GM19035 (cell line): ENCODE measurements at regions not wholly inside any gene's neighbourhood (a gene's known extent, or its start where the extent isn't known, plus 50 kb on each side); places are given as distances from the start of the nearest gene placed in this dataset.
A peak's percentile ranks its signal among the peaks of the same experiment; 100 is the strongest.
"Not testable (repeated sequence)": the region's sequence is repeated elsewhere in the genome, so short reads cannot be mapped to it uniquely, and the experiment has no call there.

Experiments
- ATAC-seq: cut with Tn5 transposase; IDR thresholded peaks from one replicate; pipeline ENCODE4 v1.9.1; 2021; ENCODE audit not compliant: unreplicated experiment

- no peak for ATAC-seq
Observed at GRCh38 chr14:53231171-53231570, 78.0 kb upstream of the DDHD1 start.

GRCh38 chr14:53228966-53229365 is 75.8 kb upstream of the DDHD1 start:
- ATAC-seq = no peak

GRCh38 chr14:53227154-53227718 is 74.1 kb upstream of the DDHD1 start:
- no peak for ATAC-seq

GRCh38 chr14:53226553-53226952 is 73.4 kb upstream of the DDHD1 start:
- no peak for ATAC-seq

GRCh38 chr14:53220914-53221313 is 67.8 kb upstream of the DDHD1 start:
- no peak for ATAC-seq

GRCh38 chr14:53218161-53218560 is 65.0 kb upstream of the DDHD1 start:
- no peak for ATAC-seq

GRCh38 chr14:53217316-53217994 is 64.3 kb upstream of the DDHD1 start:
- ATAC-seq = peak; percentile 99

- ATAC-seq = not testable (repeated sequence)
Observed at GRCh38 chr14:53216955-53217315, 63.8 kb upstream of the DDHD1 start.

- ATAC-seq = not testable (repeated sequence)
Observed at GRCh38 chr14:53216478-53216877, 63.4 kb upstream of the DDHD1 start.

GRCh38 chr14:53215101-53215500 is 62.0 kb upstream of the DDHD1 start:
- ATAC-seq = no peak

GRCh38 chr14:53214384-53214783 is 61.3 kb upstream of the DDHD1 start:
- ATAC-seq = no peak

GRCh38 chr14:53213761-53214160 is 60.6 kb upstream of the DDHD1 start:
- ATAC-seq = no peak

- ATAC-seq = no peak
Observed at GRCh38 chr14:53209370-53209769, 56.2 kb upstream of the DDHD1 start.
